ENCODE measurements at regions not wholly inside any gene's neighbourhood (a gene's known extent, or its start where the extent isn't known, plus 50 kb on each side); places are given as distances from the start of the nearest gene placed in this dataset.

- no peak overlapping the region for H3K4me3 ChIP-seq (ENCODE audit: low read depth, low read length)
- no peak for DNase-seq (ENCODE audit: low read depth)
- TF ChIP-seq CTCF (IDR thresholded peaks at IDR 0.05; ENCODE audit: insufficient read depth, low read depth, low read length): no peak
Observed at GRCh38 chr2:180328795-180329422, 321.8 kb upstream of the CWC22 start.

DNA sequence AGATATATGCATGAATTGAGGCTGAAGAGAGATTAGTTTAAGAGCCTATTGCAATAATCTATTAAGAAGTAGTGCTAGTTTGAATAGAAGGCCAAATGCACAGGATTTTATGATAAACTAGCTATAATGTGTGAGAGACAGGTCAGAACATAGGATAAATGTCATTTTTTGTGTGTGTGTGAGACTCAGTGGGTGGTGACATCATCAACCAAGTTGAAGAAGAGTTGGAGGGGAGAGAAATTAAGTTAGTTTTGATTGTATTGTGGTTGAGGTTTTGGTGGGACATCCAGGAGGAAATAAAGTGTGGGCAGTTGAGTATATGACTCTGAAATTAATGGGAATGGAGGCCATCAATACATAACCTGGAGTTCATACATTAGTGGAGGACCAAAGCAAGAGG is 320.1 kb upstream of the CWC22 start:
- no peak for TF ChIP-seq CTCF (IDR thresholded peaks at IDR 0.05; ENCODE audit: insufficient read depth, low read depth, low read length)
- no peak overlapping the region for H3K4me3 ChIP-seq (ENCODE audit: low read depth, low read length)
- no peak for DNase-seq (ENCODE audit: low read depth)

DNA sequence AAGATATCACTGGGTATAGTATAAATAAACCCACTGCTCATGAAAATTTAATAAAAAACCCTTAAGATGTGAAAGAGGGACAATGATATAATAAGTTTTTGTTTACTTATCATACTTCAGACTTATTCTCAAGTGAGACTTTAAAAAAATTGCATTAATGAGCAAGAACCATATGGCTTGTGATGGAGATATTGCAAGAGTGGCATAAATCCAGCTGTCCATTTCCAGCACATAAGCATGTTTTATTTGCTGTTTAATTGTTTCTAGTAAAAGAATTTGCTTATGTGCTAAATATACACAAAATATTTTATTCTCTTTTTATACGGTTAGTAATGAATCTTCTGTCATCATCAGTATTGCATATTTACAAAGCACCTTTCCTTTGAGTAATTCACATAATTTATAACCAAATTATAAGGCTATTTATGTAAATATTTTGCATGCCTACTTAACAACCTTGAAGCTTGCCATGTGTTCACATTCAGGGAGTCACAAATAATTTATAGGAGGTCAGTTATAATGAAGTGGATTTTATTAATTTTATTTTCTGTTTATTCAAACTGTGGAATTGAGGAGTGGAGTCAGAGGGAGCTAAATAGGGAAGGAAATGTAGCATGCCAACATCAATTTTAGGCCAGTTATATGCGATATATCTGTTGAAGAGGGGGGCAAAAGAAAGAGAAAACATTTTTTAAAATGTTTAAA is 318.5 kb upstream of the CWC22 start:
- H3K4me3 ChIP-seq (ENCODE audit: low read depth, low read length): no peak overlapping the region
- no peak for TF ChIP-seq CTCF (IDR thresholded peaks at IDR 0.05; ENCODE audit: insufficient read depth, low read depth, low read length)
- no peak for DNase-seq (ENCODE audit: low read depth)

DNA sequence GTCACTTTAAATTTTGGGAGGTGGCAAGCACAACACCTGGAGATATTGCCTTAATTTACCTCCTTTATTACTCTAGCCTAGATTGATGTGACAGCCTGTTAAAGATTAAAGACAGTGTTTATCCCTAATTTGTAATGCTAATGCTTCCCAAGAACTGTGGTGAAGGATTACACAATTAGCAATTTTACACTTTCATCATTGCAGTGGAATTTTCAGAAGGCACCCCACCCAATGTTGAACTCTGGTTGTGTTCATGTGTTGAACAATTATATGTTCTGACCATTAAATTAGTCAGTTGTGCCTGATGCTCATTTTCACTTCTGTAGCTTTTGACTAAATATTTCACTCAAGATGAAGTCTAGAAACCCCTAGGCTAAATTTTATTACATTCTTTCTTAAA is 317.1 kb upstream of the CWC22 start:
- H3K4me3 ChIP-seq (ENCODE audit: low read depth, low read length): no peak overlapping the region
- TF ChIP-seq CTCF (IDR thresholded peaks at IDR 0.05; ENCODE audit: insufficient read depth, low read depth, low read length): no peak
- no peak for DNase-seq (ENCODE audit: low read depth)

DNA sequence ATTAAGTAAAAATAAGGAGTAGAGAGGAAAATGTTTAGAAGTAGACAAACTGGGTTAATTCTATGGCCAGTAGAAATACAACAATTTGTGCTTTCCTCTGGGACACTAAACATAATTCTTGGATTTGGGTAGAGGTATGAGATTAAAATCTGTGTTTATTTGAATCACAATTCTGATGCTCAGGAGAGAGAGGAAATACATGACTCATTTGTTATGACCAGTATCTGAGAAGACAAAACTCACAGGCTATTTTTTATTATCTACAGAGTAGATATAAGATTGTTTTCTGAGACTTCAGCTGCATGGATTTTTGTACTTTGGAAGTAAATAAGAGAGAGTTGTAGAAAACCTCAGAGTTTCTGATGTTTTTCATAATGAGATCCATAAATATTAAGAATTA is 315.7 kb upstream of the CWC22 start:
- TF ChIP-seq CTCF (IDR thresholded peaks at IDR 0.05; ENCODE audit: insufficient read depth, low read depth, low read length): no peak
- no peak overlapping the region for H3K4me3 ChIP-seq (ENCODE audit: low read depth, low read length)
- DNase-seq (ENCODE audit: low read depth): peak; percentile 38

DNA sequence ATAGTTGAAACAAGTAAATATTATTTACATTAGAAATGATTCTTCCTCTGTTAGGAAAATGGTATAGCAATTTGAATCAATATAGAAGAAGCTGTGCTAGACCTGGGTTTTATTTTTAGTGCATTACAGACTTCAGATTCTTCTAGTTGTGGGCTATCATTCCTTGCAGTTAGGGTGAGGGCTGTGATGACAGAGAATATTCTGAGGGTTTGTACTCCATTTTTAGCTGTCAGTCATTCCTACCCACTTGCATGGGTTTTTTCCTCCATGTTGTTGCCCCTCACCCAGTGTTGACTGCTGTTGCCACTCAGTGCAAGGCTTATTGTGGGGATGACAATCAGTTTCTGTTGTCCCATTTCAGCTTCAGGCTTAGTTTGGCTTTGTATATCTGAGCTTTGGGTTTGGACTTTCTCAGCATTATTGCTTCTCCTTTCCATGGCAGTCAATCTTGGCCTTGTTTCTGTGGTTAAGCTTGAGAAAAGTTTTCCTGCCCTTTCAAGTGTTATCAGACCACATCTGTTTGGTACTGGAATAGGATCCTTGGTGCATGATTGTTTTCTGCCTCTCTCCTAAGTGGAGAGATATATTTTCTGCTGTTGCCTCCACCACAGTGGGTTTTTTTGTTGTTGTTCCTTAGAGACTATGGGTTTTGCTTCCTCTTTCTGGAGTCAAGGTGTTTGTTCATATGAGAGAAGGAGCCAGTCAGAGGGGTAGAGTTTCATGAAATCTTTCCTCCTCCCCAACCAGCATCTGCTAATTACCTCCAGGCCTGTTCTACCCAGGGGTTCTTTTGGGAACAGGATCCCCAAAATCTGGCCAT is 312.7 kb upstream of the CWC22 start:
- TF ChIP-seq CTCF (IDR thresholded peaks at IDR 0.05; ENCODE audit: insufficient read depth, low read depth, low read length): no peak
- H3K4me3 ChIP-seq (ENCODE audit: low read depth, low read length): no peak overlapping the region
- DNase-seq (ENCODE audit: low read depth): no peak
